M059J (cell line): ENCODE measurements at regions not wholly inside any gene's neighbourhood (a gene's known extent, or its start where the extent isn't known, plus 50 kb on each side); places are given as distances from the start of the nearest gene placed in this dataset.

Experiments
- DNase-seq: peaks from one replicate; pipeline ENCODE4 v3.0.0-alpha.2; 2012; ENCODE audit warnings: low read depth

DNA sequence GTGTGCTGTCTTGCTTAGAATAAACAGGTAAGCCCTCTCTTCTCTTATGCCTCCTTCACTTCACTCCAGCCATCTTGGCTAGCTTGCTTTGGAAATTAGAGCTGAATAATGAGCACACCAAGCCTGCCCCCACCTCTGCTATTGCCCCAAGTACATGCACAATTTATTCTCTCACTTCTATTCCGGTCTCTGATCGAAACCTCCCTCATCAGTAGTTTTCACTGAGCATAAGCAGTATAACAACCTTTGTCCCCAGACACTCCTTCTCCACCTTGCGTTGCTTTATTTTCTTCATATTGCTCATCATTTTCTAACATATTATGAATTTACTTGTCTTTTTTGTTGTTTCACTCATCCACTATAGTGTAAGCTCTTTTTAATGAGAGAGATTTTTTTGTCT lies 253.4 kb downstream of the GXYLT1 start:
- no peak for DNase-seq

DNA sequence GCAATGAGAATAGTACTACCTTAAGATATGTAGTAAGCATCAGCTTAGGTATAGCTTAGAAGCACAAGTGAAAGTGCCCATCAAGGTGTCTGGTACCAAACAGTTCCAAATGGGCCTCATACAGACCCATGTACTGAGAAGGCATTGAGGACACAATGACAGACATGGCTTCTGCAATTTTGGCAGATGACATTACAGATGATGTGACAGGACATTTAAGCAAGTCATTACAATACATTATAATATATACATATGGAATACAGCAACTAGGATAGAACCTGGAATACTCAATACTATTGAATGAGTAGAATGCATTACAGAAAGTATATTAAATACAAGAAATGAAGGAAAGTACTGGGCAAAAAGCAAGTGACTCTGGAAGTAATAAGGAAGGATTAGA lies 256.4 kb downstream of the GXYLT1 start:
- no peak for DNase-seq

DNA sequence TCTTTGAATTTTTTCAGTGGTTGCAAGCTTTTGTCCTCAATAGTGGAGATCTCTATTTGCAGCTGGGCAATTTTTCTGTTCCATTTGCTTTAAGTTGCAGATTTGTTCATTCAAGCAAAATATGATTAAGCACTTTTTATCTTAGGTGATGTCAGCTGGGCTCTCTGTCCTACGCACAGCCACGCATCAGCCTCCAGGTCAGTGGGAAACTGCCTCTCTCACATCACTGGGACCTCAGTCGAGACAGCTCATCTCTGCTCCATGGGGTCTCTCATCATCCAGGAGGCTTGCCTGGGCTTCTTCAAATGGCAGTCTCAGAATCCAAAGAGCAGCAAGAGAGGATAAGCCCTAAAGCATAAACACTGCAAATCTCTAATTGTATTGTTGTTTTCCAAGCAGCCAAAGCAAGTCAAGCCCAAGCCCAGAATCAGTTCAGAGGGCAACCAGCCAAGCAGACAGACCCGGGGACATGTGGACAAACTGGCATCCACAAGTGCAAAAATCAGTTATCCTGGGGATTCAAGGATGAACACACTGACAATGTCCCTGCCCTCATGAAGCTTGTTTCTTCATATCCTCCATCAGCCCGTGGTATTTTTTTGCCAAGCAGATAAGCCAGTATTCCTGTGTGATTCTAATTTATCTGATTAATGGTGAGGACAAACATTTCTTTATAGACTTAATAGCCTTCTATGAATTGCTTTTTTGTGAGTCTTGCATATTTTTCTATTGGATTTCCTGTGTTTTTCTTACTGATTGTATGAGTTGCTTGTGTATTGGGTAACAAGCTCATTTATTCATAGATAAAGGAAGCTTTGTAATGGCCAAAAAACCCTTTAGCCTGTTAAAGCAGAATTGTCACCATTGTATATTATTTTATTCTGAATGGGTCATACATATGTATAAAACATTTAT lies 262.5 kb downstream of the GXYLT1 start:
- DNase-seq, result no peak

DNA sequence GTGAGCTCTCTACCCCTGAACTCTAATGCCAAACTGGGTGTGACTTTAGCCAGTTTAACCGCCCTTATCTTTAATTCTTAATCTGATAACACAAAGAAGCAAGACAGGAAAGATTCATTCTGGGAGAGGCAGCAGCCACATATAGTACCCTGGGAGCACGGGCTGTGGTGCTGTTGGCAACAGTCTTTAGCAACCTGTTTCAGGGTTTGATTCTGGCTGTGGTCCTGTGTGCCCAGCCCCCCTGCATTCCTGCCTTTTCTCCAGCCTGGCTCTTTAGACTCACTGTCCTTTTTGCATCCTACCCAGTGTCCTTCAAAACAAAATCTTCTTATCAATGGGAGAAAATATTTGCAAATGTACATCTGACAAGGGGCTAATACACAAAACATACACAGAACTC lies 275.2 kb downstream of the GXYLT1 start:
- no peak for DNase-seq

DNA sequence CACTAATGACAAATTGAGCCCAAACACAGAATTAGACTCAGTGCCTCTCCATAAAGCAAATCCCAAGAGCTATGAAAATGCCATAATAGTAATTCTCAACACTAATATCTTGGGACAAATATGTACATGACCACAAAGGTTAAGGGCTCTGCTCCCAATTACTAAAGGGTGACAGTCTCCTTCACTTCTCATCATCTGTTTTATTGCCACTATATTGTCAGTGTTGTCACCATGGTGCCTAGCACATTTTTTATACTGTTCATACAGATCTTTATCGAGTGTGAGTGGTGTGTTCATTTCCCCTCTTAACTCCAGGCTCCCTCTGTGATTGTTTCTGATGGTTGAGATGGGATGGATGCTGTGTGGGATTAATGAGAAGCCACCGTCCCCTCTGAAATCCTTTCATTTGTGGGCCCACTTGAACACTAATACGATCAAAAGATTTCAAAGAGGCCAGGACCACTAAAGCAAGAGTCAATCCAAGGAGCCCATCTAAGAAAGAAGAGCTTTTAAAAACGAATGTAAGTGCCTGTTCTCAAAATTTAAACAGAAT lies 277.7 kb downstream of the GXYLT1 start:
- DNase-seq, result no peak

DNA sequence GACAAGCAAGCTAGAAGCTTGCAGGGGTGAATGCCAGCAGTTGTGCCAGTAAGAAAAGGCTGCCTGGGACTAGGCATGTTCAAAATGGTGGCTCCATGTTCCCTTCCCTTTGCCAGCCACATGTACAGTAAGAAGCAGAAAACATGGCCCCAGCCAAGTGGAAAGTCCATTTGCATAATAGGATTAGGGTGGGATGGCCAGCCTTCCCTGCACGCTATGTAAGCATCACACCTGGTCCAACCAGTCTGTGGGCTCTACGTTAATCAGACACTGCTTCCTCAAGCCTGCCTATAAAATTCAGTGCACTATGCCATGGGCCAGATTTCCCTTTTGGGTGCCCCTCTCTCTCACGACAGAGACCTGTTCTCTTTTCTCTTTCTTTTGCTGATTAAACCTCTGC lies 288.4 kb downstream of the GXYLT1 start:
- DNase-seq, result no peak

DNA sequence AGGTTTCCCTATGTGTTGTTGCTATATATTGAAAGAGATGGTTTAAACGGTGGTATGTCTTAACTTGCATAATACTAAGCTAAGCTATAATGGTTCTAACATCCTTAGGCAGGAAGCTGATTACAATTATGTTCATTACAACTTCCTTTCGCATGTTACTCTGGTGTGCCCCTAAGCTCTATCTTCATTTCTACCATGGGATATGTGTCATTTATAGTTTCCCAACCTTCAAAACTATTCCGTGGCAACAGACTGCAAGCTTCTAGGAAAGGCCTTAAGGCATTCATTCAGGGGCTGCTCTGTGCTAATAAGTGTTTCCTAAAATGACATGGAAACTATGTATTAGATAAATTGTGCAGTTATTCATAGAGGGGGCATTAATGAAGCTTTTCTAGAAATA lies 294.6 kb downstream of the GXYLT1 start:
- DNase-seq, result peak; percentile 3

DNA sequence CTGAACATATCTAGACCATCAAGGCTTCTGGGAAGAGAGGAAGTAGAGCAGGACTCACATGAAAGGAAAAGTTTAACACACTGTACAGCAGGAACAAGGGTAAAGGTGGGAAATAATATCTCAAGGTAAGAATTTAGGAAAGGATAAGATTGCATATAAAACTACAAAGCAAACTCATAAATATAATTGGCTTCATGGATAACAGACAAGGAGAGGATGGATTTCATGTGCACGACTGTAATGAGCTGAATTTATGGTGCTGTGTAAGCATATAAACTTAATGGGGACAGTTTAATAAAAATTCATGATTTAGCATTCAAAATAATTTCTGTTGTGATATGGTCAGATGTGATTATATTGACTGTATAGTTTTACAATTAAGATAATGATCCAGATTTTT lies 298.0 kb downstream of the GXYLT1 start:
- no peak for DNase-seq

DNA sequence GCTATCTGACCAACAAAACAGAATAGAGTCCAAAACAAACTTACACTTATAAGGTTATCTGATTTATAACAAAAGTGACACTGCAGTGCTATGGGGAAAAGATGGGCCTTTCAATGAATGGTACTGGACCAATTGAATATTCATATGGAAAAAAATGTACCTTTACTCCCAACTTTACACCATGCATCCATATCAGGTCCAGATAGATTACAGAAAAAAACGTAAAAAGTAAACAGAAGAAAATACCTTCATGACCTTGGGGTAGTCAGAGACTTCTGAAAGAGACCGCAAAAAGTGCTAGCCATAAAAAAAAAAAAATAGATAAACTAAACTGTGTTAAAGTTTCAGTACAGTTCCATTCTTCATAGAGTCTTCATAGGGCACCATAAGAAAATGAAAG lies 308.3 kb downstream of the GXYLT1 start:
- no peak for DNase-seq

DNA sequence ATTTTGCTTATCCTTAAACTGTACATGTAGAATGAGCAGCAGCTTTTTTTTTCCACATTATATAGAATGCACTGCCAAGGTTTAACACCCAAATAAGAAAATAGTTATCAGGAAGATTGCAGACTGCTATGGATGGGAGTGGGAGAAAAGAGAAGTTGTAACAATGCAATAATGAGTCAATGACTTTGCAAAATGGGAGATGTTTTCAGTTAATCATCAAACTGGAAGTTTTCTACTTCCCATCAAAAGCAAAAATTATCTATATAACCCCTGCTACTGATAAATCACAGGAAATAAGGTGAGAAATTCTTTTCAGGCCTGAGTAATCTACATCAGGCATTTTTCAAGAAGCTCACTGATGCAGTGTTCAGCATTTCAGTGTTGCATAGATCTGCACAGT lies 309.1 kb downstream of the GXYLT1 start:
- DNase-seq, result no peak

DNA sequence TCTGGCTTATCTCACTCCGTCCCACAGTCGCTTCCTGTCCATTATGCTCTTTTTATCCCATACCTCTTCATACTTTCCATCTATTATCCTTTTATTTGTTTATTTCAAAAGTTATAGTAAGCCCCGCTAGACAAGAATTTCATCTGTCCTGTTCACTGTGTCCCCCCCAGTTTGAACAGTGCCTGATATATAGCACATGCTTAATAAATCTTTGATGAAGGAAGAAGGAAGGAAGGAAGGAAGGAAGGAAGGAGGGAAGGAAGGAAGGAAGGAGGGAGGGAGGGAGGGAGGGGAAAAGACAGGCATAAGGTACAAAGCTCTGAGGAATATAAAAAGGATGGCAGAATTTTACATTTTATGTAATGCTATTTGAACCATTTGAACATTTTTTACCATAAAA lies 324.7 kb downstream of the GXYLT1 start:
- no peak for DNase-seq

DNA sequence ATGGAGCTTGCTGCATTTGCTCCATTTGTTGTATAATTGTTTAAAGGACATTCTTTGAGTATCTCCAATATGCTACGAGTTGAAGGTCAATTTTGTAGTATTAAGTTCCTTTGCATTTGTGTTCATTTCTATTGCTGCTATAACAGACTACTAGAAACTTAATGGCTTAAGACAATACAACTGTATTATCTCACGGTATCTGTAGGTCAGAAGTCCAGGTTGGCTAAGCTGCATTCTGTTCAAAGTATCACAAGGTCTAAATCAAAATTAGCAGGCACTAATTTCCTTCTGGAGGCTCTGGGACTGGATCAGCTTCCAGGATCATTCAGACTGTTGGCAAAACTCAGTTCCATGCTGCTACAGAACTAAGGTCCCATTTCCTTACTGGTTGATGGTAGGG lies 340.6 kb downstream of the GXYLT1 start:
- DNase-seq, result no peak

DNA sequence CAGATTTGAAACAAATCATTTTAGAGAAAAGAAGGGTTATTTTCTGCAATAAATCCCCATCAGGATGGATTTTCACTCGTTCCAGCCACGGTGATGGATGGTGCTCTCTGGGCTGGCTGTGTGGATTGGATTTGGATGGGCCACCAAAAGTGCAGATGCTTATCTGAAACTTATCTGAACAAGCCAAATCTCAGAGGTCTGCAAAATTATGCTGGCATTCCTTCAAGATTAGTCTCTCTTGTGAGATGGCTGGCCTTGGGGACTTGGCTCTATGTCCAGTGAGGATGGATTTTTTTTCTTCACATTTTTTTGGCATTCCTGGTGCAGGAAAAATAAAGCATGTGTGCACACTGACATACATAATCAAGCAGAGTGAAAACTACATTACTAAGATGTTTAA lies 341.9 kb downstream of the GXYLT1 start:
- DNase-seq, result peak; percentile 73

DNA sequence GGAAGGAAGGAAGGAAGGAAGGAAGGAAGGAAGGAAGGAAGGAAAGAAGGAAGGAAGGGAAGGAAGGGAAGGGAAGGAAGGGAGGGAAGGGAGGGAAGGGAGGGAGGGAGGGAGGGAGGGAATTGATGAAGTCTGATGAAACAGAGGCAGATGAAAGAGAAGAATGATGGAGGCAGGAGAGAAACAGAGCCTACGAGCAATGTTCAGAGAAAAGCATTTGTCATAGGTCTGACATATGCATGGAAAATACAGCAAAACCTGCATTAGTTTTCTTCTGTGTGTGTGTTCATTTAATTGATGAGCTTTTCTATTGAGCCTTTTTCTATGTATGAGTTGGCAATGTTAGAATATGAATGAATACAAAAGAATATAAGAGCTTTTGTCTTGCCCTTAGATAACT lies 343.4 kb downstream of the GXYLT1 start:
- no peak for DNase-seq

DNA sequence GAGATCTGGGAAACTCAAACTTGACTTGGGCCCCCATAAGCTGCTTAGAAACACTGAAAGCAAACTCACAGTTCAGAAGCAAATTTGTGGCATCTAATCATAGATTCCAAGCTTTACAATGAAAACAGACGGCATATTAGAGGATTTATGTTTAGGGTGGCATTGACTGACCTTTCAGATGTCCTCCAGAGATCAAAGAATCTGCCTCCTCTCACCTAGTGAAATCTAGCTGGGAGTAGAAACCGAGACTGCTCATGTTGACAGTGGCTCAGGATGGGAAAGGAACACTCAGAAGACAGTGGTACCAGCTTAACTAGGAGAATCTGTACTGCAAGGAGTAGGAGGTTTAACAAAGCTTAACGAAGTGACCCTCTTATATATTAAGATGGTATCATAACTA lies 345.0 kb downstream of the GXYLT1 start:
- DNase-seq, result no peak

DNA sequence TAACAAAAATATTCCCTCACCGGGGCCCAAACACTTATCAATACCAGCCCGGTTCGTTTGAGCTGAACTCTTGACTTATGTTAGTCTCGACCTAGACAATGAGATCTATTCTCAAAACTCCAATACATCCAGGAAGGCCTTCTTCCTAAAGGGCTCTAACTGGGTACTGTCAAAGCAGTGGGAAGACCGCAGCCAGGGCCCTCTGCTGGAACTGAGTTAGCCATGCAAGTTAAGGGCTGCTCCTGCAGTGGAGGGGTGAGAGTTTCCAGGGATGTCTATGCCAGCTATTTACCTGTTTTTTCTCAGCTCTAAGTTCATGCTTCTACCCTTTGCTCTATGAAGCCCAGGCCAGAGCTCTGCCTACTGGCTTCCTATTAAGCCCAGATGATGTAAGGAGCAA lies 348.8 kb downstream of the GXYLT1 start:
- peak; percentile 43 for DNase-seq

DNA sequence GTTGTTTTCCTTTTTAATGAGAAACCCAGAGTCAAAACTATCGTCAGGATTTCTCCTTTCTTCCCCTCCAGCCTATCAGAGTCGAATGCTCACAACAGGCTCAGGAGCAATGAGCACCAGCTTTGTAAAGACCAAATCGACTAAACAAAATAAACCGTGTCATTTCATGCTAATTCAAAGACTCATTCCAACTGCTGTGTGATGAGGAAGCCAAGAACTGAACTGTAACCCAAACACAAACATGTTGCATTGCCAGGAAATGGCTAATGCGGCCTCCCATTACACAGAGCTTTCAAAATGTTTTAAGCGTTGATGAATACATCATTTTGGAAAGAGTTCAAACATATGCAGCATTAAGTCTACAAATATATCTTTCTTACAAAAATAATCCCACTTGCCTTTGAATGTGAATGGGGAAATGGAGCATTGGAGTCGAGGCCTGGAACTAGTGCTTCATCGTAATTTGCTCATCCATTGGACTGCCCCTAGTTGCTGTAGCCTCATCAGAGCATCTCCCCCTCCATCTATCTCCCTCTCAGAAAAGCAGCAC lies 349.5 kb downstream of the GXYLT1 start:
- DNase-seq, result peak; percentile 63

DNA sequence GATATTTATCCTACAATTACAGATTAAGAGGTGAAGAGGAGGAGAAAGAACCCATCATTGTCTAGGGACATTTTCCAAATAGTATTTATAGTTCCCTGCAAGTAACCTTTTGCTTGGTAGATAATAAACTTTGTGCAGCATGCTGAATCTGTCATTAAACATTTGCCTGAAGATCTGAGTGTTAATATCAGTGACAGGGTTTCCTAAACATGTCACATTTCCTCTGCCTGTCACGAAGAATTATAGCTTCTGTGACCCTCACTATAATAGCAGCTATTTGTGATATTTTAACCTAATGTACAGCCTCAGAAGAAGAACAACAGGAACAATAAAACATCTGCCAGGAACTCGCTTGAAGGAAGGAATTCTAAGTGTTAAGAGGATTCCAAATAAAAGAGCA lies 350.3 kb downstream of the GXYLT1 start:
- no peak for DNase-seq

DNA sequence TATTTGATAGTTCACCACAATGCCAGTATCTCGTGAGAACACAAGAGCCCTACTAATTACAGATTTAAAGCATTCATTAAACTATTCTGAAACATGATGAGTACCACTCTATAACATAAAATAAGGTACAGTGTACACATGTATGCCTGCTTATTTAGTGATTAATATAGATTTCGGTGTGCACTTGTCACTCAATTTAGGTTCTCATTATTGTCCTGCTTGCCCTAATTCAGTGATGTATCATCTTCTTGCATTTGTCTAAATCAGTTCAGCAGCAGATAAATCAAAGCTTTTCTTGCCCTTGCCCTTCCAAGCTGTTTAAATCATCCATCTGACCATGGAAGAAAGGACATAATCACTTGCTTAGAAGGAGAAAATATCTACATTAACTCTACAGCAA lies 359.7 kb downstream of the GXYLT1 start:
- DNase-seq, result no peak

DNA sequence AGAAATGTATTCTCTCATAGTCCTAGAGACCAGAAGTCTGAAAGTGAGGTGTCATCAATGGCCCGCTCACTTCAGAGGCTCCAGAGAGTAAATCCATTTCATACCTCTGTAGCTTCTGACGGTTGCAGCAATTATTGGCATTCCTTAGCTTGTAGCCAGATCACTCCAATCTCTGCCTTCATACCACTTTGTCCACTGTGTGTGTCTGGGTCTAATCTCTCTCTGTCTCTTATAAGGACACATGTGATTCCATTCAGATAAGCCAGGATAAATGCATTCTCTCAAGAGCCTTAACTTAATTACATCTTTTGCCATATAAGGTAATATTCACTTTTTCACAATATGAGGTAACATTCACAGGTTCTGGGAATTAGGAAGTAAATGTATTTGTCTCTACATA lies 365.7 kb downstream of the GXYLT1 start:
- DNase-seq, result no peak

DNA sequence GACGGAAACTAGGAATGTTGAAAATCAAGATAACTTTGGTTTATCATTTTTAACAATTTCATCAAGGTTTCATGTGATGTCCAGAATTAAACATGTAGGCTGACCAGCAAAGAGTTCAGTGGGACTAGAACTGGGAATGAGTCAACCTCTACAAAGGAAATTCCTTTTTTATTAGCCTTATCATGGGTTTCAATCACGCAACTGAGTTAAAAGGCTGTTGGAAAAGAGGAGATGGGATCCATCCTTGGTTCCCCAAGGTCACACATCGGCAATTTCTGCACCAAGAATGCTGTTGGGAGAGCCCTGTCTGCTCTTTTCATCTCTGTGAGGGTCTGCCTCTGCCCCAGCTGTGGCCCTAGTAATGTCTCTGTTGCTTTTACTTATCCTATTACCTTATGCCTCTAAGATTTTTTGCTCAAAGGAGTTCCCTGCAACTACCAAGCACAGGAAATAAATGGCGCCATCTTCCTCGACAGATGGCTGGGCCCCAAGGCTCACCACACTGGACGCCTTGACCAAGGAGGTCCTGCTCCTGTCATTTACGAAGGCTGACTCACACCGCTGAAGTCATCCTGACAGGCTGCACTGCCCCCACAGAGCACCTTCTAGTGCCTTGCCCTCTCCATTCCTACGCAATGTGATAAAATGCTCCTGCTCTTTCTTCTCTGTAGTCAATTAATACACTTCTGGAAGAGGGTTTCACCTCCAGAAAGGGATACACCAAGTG lies 367.4 kb downstream of the GXYLT1 start:
- DNase-seq, result peak; percentile 87

DNA sequence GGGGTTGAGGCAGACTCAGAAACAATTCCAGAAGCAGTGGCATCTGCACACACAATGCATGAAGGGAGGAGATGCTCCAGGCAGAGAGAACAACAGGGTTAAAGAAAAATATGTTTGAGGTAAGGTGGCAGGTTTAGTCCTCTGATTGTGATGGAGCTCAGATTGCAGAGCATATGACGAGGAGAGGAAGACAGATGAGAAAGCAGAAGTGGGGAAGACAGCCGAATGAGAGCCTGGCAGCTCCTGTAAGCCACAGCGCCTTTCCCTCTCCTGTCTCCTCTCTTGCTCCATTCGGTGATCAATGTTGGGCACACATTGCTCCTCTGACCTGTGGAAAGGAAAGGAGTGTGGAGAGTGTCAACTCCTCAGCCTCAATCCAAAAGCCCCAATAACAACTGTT lies 372.2 kb downstream of the GXYLT1 start:
- no peak for DNase-seq

DNA sequence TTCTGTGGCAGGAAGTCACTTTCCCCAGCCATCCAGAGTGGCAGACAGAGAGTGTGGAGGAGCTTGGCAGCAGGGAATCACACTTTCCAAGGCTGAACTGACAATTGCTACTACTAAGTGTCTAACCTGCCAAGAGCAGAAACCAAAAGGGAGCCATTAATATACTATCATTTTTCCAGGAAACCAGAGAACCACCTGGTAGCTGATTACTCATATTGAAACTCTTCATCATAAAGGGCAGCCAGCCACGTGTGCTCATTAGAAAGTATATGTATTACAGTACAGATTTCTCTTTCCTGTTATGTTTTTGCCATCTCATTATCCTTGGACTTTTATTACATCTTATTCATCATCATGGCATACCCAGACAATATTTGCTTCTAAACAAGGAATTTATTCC lies 374.9 kb downstream of the GXYLT1 start:
- DNase-seq, result no peak
